OCI-LY3 (cell line): ENCODE measurements at regions not wholly inside any gene's neighbourhood (a gene's known extent, or its start where the extent isn't known, plus 50 kb on each side); places are given as distances from the start of the nearest gene placed in this dataset.

ENCODE experiments used
- H2AFZ ChIP-seq: fragments of 200-600, 300-600 bp; shearing (Covaris generic); 2 replicates; pipeline ENCODE4 v1.6.0; 2014; ENCODE audit warnings: antibody characterized with exemption, low read depth, low read length
- H3K27ac ChIP-seq: fragments of 200-600, 300-600 bp; sonication (generic); 2 replicates; pipeline ENCODE4 v1.5.1; 2014; ENCODE audit warnings: mild to moderate bottlenecking, low read length, moderate library complexity, mixed read lengths
- H3K27me3 ChIP-seq: fragments of 200-600, 300-600 bp; sonication (generic); 2 replicates; pipeline ENCODE4 v1.6.1; 2014; ENCODE audit warnings: low read depth, low read length, mixed read lengths
- H3K36me3 ChIP-seq: fragments of 200-600, 300-600 bp; sonication (generic); replicated peaks from 2 replicates; pipeline ENCODE3; 2014; ENCODE audit warnings: low read depth, low read length, mixed read lengths
- H3K4me1 ChIP-seq: fragments of 300-600, 200-600 bp; sonication (generic); 2 replicates; pipeline ENCODE4 v1.6.1; 2014; ENCODE audit warnings: low read length, mixed read lengths
- H3K4me2 ChIP-seq: fragments of 200-600, 300-600 bp; sonication (generic); 2 replicates; pipeline ENCODE4 v1.6.1; 2014; ENCODE audit warnings: low read length, mixed read lengths
- H3K4me3 ChIP-seq: fragments of 300-600, 200-600 bp; sonication (generic); 2 replicates; pipeline ENCODE4 v1.5.1; 2014; ENCODE audit warnings: antibody characterized with exemption, mild to moderate bottlenecking, low read length, moderate library complexity
- H3K79me2 ChIP-seq: fragments of 300-600, 200-600 bp; shearing (Covaris generic); 2 replicates; pipeline ENCODE4 v1.6.1; 2014; ENCODE audit warnings: mild to moderate bottlenecking, low read length, mixed read lengths
- H3K9ac ChIP-seq: fragments of 300-600, 200-600 bp; shearing (Covaris generic); 2 replicates; pipeline ENCODE4 v1.6.0; 2014; ENCODE audit warnings: mild to moderate bottlenecking, low read length, moderate library complexity
- H3K9me3 ChIP-seq: fragments of 200-600, 300-600 bp; shearing (Covaris generic); 2 replicates; pipeline ENCODE4 v1.6.1; 2014; ENCODE audit warnings: low read length, mixed read lengths; ENCODE audit not compliant: insufficient read depth
- H4K20me1 ChIP-seq: fragments of 200-600, 300-600 bp; sonication (generic); 2 replicates; pipeline ENCODE4 v1.6.1; 2016; ENCODE audit warnings: low read length, mixed read lengths; ENCODE audit not compliant: insufficient read depth
- CTCF ChIP-seq: fragments of 200-600, 300-600 bp; sonication (generic); IDR thresholded peaks from 2 replicates; pipeline ENCODE4 v1.5.1; 2014; ENCODE audit warnings: antibody characterized with exemption, low read length, low read depth
- EZH2phosphoT487 ChIP-seq: fragments of 200-600 bp; shearing (Covaris generic); IDR thresholded peaks from 2 replicates; pipeline ENCODE4 v1.6.1; 2018; ENCODE audit warnings: antibody characterized with exemption, mixed run types, low read depth

- Histone ChIP-seq H3K4me2 (no peak overlapping the region), H3K9ac (no peak overlapping the region), H3K4me3 (no peak overlapping the region), H3K36me3 (no peaks in the 10 kb centered on the region), H4K20me1 (no peaks in the 10 kb centered on the region), H3K4me1 (no peaks in the 10 kb centered on the region), H3K79me2 (no peaks in the 10 kb centered on the region), H2AFZ (no peak overlapping the region), H3K9me3 (no peaks in the 10 kb centered on the region), H3K27me3 (no peaks in the 10 kb centered on the region), H3K27ac (no peak overlapping the region)
- TF ChIP-seq CTCF (no peak), EZH2phosphoT487 (no peak)
Measured at GRCh38 chrX:79300856-79301255, 66.3 kb downstream of the ITM2A start.

- H3K27ac ChIP-seq, result no peak overlapping the region
- H2AFZ ChIP-seq, result no peak overlapping the region
- no peaks in the 10 kb centered on the region for H3K36me3 ChIP-seq
- H3K4me2 ChIP-seq, result no peak overlapping the region
- no peaks in the 10 kb centered on the region for H3K79me2 ChIP-seq
- no peaks in the 10 kb centered on the region for H3K27me3 ChIP-seq
- H3K4me3 ChIP-seq, result no peak overlapping the region
- H4K20me1 ChIP-seq, result no peaks in the 10 kb centered on the region
- H3K4me1 ChIP-seq, result no peaks in the 10 kb centered on the region
- H3K9ac ChIP-seq, result no peak overlapping the region
- TF ChIP-seq CTCF (no peak), EZH2phosphoT487 (no peak)
- no peaks in the 10 kb centered on the region for H3K9me3 ChIP-seq
Measured at GRCh38 chrX:79290596-79290995, 76.5 kb downstream of the ITM2A start.

GRCh38 chrX:79288733-79289132, 78.4 kb downstream of the ITM2A start:
- no peaks in the 10 kb centered on the region for H3K36me3 ChIP-seq

GRCh38 chrX:79287724-79288123, 79.4 kb downstream of the ITM2A start:
- no peaks in the 10 kb centered on the region for H3K9me3 ChIP-seq
- TF ChIP-seq CTCF (no peak), EZH2phosphoT487 (no peak)
- H3K4me3 ChIP-seq, result no peak overlapping the region
- no peaks in the 10 kb centered on the region for H4K20me1 ChIP-seq
- no peaks in the 10 kb centered on the region for H3K79me2 ChIP-seq
- no peak overlapping the region for H3K4me2 ChIP-seq
- H3K27ac ChIP-seq, result no peak overlapping the region
- H2AFZ ChIP-seq, result no peak overlapping the region
- H3K36me3 ChIP-seq, result no peaks in the 10 kb centered on the region
- no peaks in the 10 kb centered on the region for H3K4me1 ChIP-seq
- no peaks in the 10 kb centered on the region for H3K27me3 ChIP-seq
- no peak overlapping the region for H3K9ac ChIP-seq

More at GRCh38 chrX:79288733-79289132, 78.4 kb downstream of the ITM2A start:
- no peak overlapping the region for H3K27ac ChIP-seq
- no peak overlapping the region for H3K4me2 ChIP-seq
- no peaks in the 10 kb centered on the region for H3K9me3 ChIP-seq
- H3K9ac ChIP-seq, result no peak overlapping the region
- no peaks in the 10 kb centered on the region for H3K4me1 ChIP-seq
- TF ChIP-seq EZH2phosphoT487, result no peak
- TF ChIP-seq CTCF, result no peak
- H3K27me3 ChIP-seq, result no peaks in the 10 kb centered on the region
- H4K20me1 ChIP-seq, result no peaks in the 10 kb centered on the region
- H2AFZ ChIP-seq, result no peak overlapping the region
- no peaks in the 10 kb centered on the region for H3K79me2 ChIP-seq
- no peak overlapping the region for H3K4me3 ChIP-seq
